GM21825 (cell line): ENCODE measurements at regions not wholly inside any gene's neighbourhood (a gene's known extent, or its start where the extent isn't known, plus 50 kb on each side); places are given as distances from the start of the nearest gene placed in this dataset.

ENCODE experiments used
- ATAC-seq: cut with Tn5 transposase; IDR thresholded peaks from one replicate; pipeline ENCODE4 v1.9.1; 2021; ENCODE audit warnings: mild to moderate bottlenecking, moderate library complexity; ENCODE audit not compliant: unreplicated experiment

- no peak for ATAC-seq
These were observed 783.2 kb downstream of the RPA4 start for GRCh38 chrX:97666890-97667289.

- no peak for ATAC-seq
These were observed 784.4 kb downstream of the RPA4 start for GRCh38 chrX:97668126-97668525.

GRCh38 chrX:97672138-97672537 is 788.4 kb downstream of the RPA4 start:
- no peak for ATAC-seq

GRCh38 chrX:97672608-97673007 is 788.9 kb downstream of the RPA4 start:
- ATAC-seq: no peak

GRCh38 chrX:97673135-97673534 is 789.4 kb downstream of the RPA4 start:
- ATAC-seq: no peak

GRCh38 chrX:97682991-97683840 is 799.5 kb downstream of the RPA4 start:
- ATAC-seq: no peak

- ATAC-seq: no peak
These were observed 802.0 kb downstream of the RPA4 start for GRCh38 chrX:97685753-97686152.

GRCh38 chrX:97691901-97692455 is 808.3 kb downstream of the RPA4 start:
- ATAC-seq: no peak

GRCh38 chrX:97692575-97692974 is 808.9 kb downstream of the RPA4 start:
- no peak for ATAC-seq

- no peak for ATAC-seq
These were observed 816.8 kb downstream of the RPA4 start for GRCh38 chrX:97700547-97700946.

- ATAC-seq: no peak
These were observed 820.8 kb downstream of the RPA4 start for GRCh38 chrX:97704474-97704873.

GRCh38 chrX:97704881-97705280 is 821.2 kb downstream of the RPA4 start:
- ATAC-seq: no peak

- no peak for ATAC-seq
These were observed 822.2 kb downstream of the RPA4 start for GRCh38 chrX:97705936-97706335.

- no peak for ATAC-seq
These were observed 830.4 kb downstream of the RPA4 start for GRCh38 chrX:97714072-97714471.

- no peak for ATAC-seq
These were observed 844.5 kb downstream of the RPA4 start for GRCh38 chrX:97728215-97728614.

- ATAC-seq: no peak
These were observed 856.3 kb downstream of the RPA4 start for GRCh38 chrX:97740044-97740443.

GRCh38 chrX:97740886-97741285 is 857.2 kb downstream of the RPA4 start:
- no peak for ATAC-seq

- ATAC-seq: no peak
These were observed 859.3 kb downstream of the RPA4 start for GRCh38 chrX:97743014-97743413.

GRCh38 chrX:97747346-97747745 is 863.6 kb downstream of the RPA4 start:
- ATAC-seq: no peak

GRCh38 chrX:97751016-97751415 is 867.3 kb downstream of the RPA4 start:
- ATAC-seq: no peak

GRCh38 chrX:97751735-97752134 is 868.0 kb downstream of the RPA4 start:
- no peak for ATAC-seq

GRCh38 chrX:97756879-97757278 is 873.2 kb downstream of the RPA4 start:
- ATAC-seq: no peak

GRCh38 chrX:97763391-97763790 is 879.7 kb downstream of the RPA4 start:
- ATAC-seq: no peak
